GM20000 (cell line): ENCODE measurements at regions not wholly inside any gene's neighbourhood (a gene's known extent, or its start where the extent isn't known, plus 50 kb on each side); places are given as distances from the start of the nearest gene placed in this dataset.

Experiments used
- DNase-seq: peaks from one replicate; pipeline ENCODE4 v3.0.0; 2012; ENCODE audit warnings: low spot score
- TF ChIP-seq, protein P1 (sequence below): IDR thresholded peaks from 2 replicates; pipeline ENCODE4 v1.5.1; 2012; ENCODE audit warnings: mild to moderate bottlenecking, control low read depth; ENCODE audit errors: extremely low read depth, missing control alignments

DNA sequence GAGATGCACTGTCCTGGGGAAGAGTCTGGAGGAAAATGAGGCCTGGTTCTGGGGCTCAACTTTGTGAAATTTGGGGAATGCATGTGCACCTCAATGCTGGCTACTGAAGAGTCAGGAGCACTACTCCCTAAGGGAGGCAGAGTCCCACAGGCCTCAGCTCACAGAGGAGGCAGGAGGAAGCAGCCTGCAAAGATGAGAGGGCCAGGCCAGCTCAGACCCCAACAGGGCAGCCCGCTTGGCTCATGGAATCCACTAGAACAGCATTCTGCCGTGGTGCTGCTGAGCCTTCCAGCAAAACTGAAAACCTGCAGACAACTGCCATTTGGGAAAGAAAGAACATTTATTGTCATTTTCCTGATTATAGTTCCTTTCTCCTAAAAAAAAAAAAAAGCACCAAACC is 300.5 kb downstream of the CTTN start:
- TF ChIP-seq, protein P1, sequence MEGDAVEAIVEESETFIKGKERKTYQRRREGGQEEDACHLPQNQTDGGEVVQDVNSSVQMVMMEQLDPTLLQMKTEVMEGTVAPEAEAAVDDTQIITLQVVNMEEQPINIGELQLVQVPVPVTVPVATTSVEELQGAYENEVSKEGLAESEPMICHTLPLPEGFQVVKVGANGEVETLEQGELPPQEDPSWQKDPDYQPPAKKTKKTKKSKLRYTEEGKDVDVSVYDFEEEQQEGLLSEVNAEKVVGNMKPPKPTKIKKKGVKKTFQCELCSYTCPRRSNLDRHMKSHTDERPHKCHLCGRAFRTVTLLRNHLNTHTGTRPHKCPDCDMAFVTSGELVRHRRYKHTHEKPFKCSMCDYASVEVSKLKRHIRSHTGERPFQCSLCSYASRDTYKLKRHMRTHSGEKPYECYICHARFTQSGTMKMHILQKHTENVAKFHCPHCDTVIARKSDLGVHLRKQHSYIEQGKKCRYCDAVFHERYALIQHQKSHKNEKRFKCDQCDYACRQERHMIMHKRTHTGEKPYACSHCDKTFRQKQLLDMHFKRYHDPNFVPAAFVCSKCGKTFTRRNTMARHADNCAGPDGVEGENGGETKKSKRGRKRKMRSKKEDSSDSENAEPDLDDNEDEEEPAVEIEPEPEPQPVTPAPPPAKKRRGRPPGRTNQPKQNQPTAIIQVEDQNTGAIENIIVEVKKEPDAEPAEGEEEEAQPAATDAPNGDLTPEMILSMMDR: no peak
- no peak for DNase-seq

DNA sequence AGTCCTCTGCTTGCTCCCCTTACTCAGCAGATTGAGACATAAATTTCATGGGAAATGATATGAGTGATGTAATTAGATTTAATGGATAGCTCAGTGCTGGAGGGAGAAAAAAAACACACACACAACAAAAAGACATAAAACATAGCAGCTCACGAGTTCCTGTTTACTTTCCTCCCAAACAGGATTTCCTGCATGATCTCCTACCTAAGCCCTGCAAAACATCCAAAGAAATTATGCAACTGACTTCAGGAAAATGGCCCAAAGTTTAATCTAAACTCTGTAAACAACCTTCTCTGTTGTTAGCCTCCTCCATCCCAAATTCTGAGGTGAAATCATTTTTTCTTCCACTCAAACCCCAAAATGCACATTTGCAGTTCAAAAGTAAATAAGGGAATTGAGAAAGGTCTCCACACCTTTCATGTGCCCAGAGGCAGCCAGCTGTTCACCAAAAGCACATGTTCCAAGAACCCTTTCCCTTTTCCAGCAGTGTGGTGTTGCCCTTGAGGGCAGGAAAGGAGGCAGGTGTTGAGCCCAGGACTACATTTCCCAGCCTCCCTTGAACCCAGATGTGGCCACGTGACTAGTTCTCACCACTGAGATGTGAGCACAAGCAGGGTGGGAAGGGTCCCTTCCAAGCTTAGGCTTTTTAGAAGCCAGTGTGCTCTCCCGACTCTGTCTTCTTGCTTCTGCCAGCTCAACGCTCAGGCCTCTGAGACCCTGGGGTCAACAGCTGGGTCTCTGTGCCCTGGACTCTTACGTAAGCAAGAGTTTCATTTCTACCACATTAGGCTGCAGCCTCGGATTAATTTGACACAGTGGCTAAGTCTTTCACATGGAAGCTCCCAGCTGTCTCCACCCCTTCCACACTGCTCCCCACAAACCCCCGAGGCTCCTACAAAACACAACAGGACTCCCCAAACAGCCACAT is 301.2 kb downstream of the CTTN start:
- TF ChIP-seq, protein P1: no peak
- DNase-seq: no peak

DNA sequence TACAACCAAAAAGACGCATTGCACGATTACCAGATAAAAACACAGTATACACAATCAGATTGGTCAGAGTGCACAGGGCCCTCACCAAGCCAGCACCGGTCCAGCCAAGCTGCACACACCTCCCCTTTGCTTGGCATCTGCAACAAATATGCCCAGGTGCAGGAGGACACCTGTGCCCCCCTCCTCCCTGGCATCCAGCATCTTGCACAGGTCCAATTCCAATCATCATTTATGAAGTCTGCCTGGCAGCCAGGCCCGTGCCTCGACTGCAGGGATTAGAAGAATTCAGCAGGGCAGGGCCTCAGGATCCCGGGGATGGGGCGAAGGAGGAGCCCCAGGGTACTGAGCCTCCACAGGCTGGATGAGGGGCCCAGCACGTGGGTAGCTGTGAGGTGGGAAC is 302.1 kb downstream of the CTTN start:
- TF ChIP-seq, protein P1: no peak
- no peak for DNase-seq

DNA sequence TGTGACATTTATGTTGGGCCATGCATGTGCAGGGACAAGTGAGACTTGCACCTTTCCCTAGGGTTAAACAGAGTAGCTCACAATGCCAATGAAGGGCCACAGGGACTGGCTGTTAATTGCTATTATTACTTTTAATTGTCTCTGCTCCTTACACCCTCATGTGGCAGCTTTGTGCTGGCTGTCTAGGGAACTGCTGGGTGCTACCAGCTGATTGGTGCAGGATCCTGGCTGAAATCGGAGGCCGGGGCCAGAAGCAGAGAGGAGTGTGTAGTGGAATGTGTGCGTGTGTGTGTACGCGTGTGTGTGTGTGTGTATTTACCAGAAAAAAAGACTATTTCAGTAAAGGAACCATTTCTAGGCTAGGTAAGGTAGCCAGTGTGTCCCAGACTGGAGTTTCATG is 302.5 kb downstream of the CTTN start:
- no peak for DNase-seq
- TF ChIP-seq, protein P1: no peak

DNA sequence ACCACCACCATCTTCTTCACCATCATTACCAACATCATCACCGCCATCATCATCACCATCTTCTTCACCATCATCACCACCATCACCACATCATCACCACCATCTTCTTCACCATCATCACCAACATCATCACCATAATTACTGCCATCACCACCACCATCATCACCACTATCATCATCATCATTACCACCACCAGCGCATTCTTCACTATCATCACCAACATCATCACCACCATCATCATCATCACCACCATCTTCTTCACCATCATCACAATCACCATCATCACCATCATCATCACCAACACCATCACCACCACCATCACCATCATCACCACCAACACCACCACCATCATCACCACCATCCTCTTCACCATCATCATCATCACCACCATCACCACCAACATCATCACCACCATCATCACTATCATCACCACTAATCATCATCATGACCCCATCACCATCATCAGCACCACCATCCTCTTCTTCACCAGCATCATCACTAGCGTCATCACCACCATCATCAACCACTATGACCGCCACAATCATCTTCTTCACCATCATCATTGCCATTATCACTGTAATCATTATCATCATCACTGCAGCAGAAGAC is 303.8 kb downstream of the CTTN start:
- no peak for DNase-seq
- TF ChIP-seq, protein P1: no peak

DNA sequence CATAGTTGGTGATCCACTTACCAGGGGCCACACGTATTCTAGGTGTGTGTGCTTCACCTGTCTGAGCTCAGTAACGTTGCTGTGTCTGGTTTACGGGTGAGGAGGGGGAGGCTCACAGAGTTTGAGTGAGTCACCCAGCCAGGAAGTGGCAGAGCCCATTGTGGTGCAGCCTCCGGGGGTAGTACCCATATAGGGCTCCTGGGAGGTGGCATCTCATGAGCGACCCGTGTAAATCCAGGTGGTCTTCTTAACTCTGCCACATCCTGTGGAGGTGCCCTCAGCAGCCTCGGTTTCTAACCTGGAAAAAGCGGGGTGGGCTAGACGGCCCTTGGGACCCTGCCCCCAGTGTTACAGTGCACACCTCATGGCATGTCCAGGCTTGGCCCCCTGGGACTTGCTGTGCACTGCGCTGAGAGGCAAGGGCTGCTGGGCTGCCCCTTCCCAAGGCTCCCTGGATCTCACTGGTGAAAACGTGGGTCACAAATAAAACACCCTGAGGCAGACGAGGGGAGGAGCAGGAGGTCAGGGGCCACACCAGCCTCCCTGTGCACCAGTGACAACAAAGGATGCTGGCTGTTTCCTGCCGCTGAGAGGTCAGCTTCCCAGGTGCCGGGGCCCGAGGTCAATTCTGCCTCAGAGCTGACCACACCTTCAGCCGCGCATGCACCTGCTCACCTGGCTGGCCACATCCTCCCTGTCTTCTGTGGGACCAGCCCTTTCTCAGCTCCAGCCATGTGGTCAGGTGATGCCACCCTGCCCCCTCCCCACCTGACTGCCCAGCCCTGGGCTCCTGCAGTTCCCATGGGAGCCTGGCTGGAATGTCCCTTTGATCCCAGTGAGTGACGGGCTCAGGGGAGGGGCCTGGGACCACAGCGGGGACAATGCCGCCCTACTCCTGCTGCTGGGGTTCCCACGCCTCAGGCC is 305.1 kb downstream of the CTTN start:
- DNase-seq: no peak
- TF ChIP-seq, protein P1: no peak
